Sigmoid colon (tissue), 6 donors: ENCODE measurements at regions not wholly inside any gene's neighbourhood (a gene's known extent, or its start where the extent isn't known, plus 50 kb on each side); places are given as distances from the start of the nearest gene placed in this dataset.

Experiments
- DNase-seq: peaks from one replicate; pipeline ENCODE4 v3.0.0-alpha.2; 2019
- H3K27ac ChIP-seq, 4 donors: fragments of 200-600 bp; sonication (generic); one replicate each; pipeline ENCODE4 v1.5.1; 2016 to 2019; ENCODE audit warnings: mild to moderate bottlenecking in 1 of 4
- H3K27me3 ChIP-seq, 3 donors: fragments of 200-600 bp; sonication (generic); one replicate each; pipeline ENCODE4 v1.5.1; 2019; ENCODE audit warnings: mild to moderate bottlenecking in 1 of 3
- H3K36me3 ChIP-seq, 4 donors: fragments of 200-600 bp; sonication (generic); one replicate each; pipeline ENCODE4 v1.5.1; 2016 to 2019
- H3K4me1 ChIP-seq, 4 donors: fragments of 200-600 bp; sonication (generic); one replicate each; pipeline ENCODE4 v1.5.1; 2017 to 2019
- H3K4me3 ChIP-seq, 4 donors: fragments of 200-600 bp; sonication (generic); one replicate each; pipeline ENCODE4 v1.5.1; 2017 to 2019; ENCODE audit warnings: mild to moderate bottlenecking in 2 of 4, moderate library complexity in 1 of 4
- H3K9me3 ChIP-seq, 4 donors: fragments of 200-600 bp in 3 of 4; sonication (generic) in 3 of 4; one replicate each; pipeline versions ENCODE4 v1.5.1 to v1.6.1; 2013 to 2019
- CTCF ChIP-seq, 4 experiments: fragments of 450-650 bp in 3 of 4; fragments of 200-600 bp in 1 of 4; IDR thresholded peaks; one replicate each; pipeline ENCODE4 v1.5.1; 2016 to 2019; ENCODE audit warnings: antibody characterized with exemption in 4 of 4, mild to moderate bottlenecking in 3 of 4, moderate library complexity in 2 of 4
- EP300 ChIP-seq, 4 donors: sonication (generic); formaldehyde crosslinking; IDR thresholded peaks; one replicate each; pipeline ENCODE4 v1.6.1; 2017; ENCODE audit warnings: antibody characterized with exemption in 4 of 4
- POLR2A ChIP-seq, 2 donors: fragments of 450-650 bp; IDR thresholded peaks; one replicate each; pipeline ENCODE4 v1.6.1; 2016; ENCODE audit warnings: antibody characterized with exemption in 2 of 2, mild to moderate bottlenecking in 2 of 2, moderate library complexity in 2 of 2
- POLR2AphosphoS5 ChIP-seq, 4 donors: sonication (generic); formaldehyde crosslinking; IDR thresholded peaks; one replicate each; pipeline ENCODE4 v1.6.1; 2017; ENCODE audit warnings: antibody characterized with exemption in 4 of 4
- WGBS, 2 donors: extraction: QIAGEN DNeasy Blood & Tissue Kit; methylation state at CpG; one replicate each; pipeline ENCODE4 v1.1.7; 2013; 5-methylcytosine and 5-hydroxymethylcytosine counted together
- intact Hi-C: fragments of 100-400 bp; cut with DNase I; formaldehyde crosslinking; loops from one replicate; pipeline ENCODE4 v1.15.1; 2023
- donor health status: healthy with polysubstance abuse.
- donor health status: healthy.

- H3K27ac ChIP-seq: no peak overlapping the region
Measured at GRCh38 chr4:148522995-148523394, 80.8 kb upstream of the NR3C2 start.

GRCh38 chr4:148515248-148515647 lies 73.0 kb upstream of the NR3C2 start:
- Histone ChIP-seq H3K9me3 (no peaks in the 10 kb centered on the region), H3K4me3 (no peak overlapping the region), H3K27ac (no peak overlapping the region), H3K4me1 (peaks cover 0 to 10% (median 0%) of the 10 kb centered on the region in 4 donors), H3K36me3 (no peaks in the 10 kb centered on the region), H3K27me3 (no peaks in the 10 kb centered on the region)
- no peak for DNase-seq
- peak in 1 of 4 donors; percentile 8 for TF ChIP-seq POLR2AphosphoS5 (IDR thresholded peaks at IDR 0.05)
- TF ChIP-seq CTCF (IDR thresholded peaks at IDR 0.05): no peak
- 7 to 34% methylated on average over 1 of the region's 1 CpG for WGBS, 2 donors
- intact Hi-C loops: no loop called here

More at GRCh38 chr4:148522995-148523394, 80.8 kb upstream of the NR3C2 start:
- Histone ChIP-seq H3K36me3 (no peaks in the 10 kb centered on the region), H3K4me1 (no peaks in the 10 kb centered on the region), H3K9me3 (no peaks in the 10 kb centered on the region), H3K27me3 (no peaks in the 10 kb centered on the region), H3K4me3 (no peak overlapping the region)
- TF ChIP-seq POLR2A (IDR thresholded peaks at IDR 0.05): no peak
- no peak for TF ChIP-seq POLR2AphosphoS5 (IDR thresholded peaks at IDR 0.05)
- TF ChIP-seq CTCF (IDR thresholded peaks at IDR 0.05): no peak
- WGBS, 2 donors: 89 to 90% methylated on average over 4 of the region's 4 CpGs
- no peak for DNase-seq
- intact Hi-C loops: no loop called here

GRCh38 chr4:148514581-148514980 lies 72.4 kb upstream of the NR3C2 start:
- intact Hi-C loops: no loop called here
- Histone ChIP-seq H3K36me3 (no peaks in the 10 kb centered on the region), H3K9me3 (no peaks in the 10 kb centered on the region), H3K27me3 (no peaks in the 10 kb centered on the region), H3K4me1 (peaks cover 0 to 10% (median 0%) of the 10 kb centered on the region in 4 donors), H3K4me3 (no peak overlapping the region), H3K27ac (no peak overlapping the region)
- WGBS, 2 donors: 95 to 97% methylated on average over 2 of the region's 2 CpGs
- no peak for TF ChIP-seq EP300 (IDR thresholded peaks at IDR 0.05)
- TF ChIP-seq POLR2AphosphoS5 (IDR thresholded peaks at IDR 0.05): no peak
- TF ChIP-seq POLR2A (IDR thresholded peaks at IDR 0.05): no peak
- no peak for TF ChIP-seq CTCF (IDR thresholded peaks at IDR 0.05)
- DNase-seq: no peak

- WGBS, 2 donors: 78 to 88% methylated on average over 1 of the region's 1 CpG
- H3K27me3 ChIP-seq: no peaks in the 10 kb centered on the region
- intact Hi-C loops: no loop called here
- no peak overlapping the region for H3K27ac ChIP-seq
- peaks cover 0 to 10% (median 0%) of the 10 kb centered on the region in 4 donors for H3K4me1 ChIP-seq
- H3K4me3 ChIP-seq: no peak overlapping the region
- no peak for DNase-seq
- TF ChIP-seq EP300 (IDR thresholded peaks at IDR 0.05): no peak
- TF ChIP-seq CTCF (IDR thresholded peaks at IDR 0.05): no peak
- no peak for TF ChIP-seq POLR2A (IDR thresholded peaks at IDR 0.05)
- no peak for TF ChIP-seq POLR2AphosphoS5 (IDR thresholded peaks at IDR 0.05)
- no peaks in the 10 kb centered on the region for H3K9me3 ChIP-seq
- H3K36me3 ChIP-seq: no peaks in the 10 kb centered on the region
Measured at GRCh38 chr4:148514041-148514440, 71.8 kb upstream of the NR3C2 start.

- Histone ChIP-seq H3K9me3 (no peaks in the 10 kb centered on the region), H3K27me3 (no peaks in the 10 kb centered on the region), H3K4me3 (no peak overlapping the region), H3K36me3 (no peaks in the 10 kb centered on the region), H3K27ac (no peak overlapping the region), H3K4me1 (peaks cover 0 to 10% (median 0%) of the 10 kb centered on the region in 4 donors)
- TF ChIP-seq POLR2A (IDR thresholded peaks at IDR 0.05): no peak
- no peak for TF ChIP-seq CTCF (IDR thresholded peaks at IDR 0.05)
- TF ChIP-seq EP300 (IDR thresholded peaks at IDR 0.05): no peak
- TF ChIP-seq POLR2AphosphoS5 (IDR thresholded peaks at IDR 0.05): no peak
- intact Hi-C loops: no loop called here
- no peak for DNase-seq
- WGBS, 2 donors: 90 to 92% methylated on average over 2 of the region's 2 CpGs
Measured at GRCh38 chr4:148510211-148510610, 68.0 kb upstream of the NR3C2 start.
